ENCODE measurements at regions not wholly inside any gene's neighbourhood (a gene's known extent, or its start where the extent isn't known, plus 50 kb on each side); places are given as distances from the start of the nearest gene placed in this dataset.

- TF ChIP-seq POLR2A (IDR thresholded peaks at IDR 0.05) (no peak), EP300 (IDR thresholded peaks at IDR 0.05) (no peak)
- TF ChIP-seq, protein P1, sequence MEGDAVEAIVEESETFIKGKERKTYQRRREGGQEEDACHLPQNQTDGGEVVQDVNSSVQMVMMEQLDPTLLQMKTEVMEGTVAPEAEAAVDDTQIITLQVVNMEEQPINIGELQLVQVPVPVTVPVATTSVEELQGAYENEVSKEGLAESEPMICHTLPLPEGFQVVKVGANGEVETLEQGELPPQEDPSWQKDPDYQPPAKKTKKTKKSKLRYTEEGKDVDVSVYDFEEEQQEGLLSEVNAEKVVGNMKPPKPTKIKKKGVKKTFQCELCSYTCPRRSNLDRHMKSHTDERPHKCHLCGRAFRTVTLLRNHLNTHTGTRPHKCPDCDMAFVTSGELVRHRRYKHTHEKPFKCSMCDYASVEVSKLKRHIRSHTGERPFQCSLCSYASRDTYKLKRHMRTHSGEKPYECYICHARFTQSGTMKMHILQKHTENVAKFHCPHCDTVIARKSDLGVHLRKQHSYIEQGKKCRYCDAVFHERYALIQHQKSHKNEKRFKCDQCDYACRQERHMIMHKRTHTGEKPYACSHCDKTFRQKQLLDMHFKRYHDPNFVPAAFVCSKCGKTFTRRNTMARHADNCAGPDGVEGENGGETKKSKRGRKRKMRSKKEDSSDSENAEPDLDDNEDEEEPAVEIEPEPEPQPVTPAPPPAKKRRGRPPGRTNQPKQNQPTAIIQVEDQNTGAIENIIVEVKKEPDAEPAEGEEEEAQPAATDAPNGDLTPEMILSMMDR (IDR thresholded peaks at IDR 0.05): no peak
These were observed 88.4 kb upstream of the PRKD1 start for GRCh38 chr14:30016002-30016401.

Measured in ovary (tissue), 3 donors.